K562 (cell line): ENCODE measurements at regions not wholly inside any gene's neighbourhood (a gene's known extent, or its start where the extent isn't known, plus 50 kb on each side); places are given as distances from the start of the nearest gene placed in this dataset.

Experiments
- CTCF ChIP-seq, 3 experiments: IDR thresholded peaks in 2 of 3; conservative IDR thresholded peaks in 1 of 3; 2 replicates each; pipeline ENCODE4 v1.5.1; 2011 to 2012; ENCODE audit warnings: low read length in 3 of 3, mild to moderate bottlenecking in 3 of 3, control low read depth in 2 of 3, improper control_type of control experiment in 1 of 3, inconsistent platforms in 1 of 3, low read depth in 1 of 3, mixed read lengths in 1 of 3, moderate library complexity in 1 of 3; ENCODE audit not compliant: insufficient read depth in 2 of 3
- FUS ChIP-seq: fragments of 200-400 bp; formaldehyde crosslinking; optimal IDR thresholded peaks from 2 replicates; pipeline ENCODE3; 2017; ENCODE audit warnings: low read depth, low read length
- NR1H2 ChIP-seq: sonication (generic); formaldehyde crosslinking; IDR thresholded peaks from 2 replicates; pipeline ENCODE4 v1.4.0; 2020; ENCODE audit warnings: mild to moderate bottlenecking, missing genetic modification reagents
- U2AF1 ChIP-seq: fragments of 200-400 bp; formaldehyde crosslinking; optimal IDR thresholded peaks from 2 replicates; pipeline ENCODE3; 2017; ENCODE audit warnings: mild to moderate bottlenecking, low read depth, low read length, moderate library complexity
- ZNF280B ChIP-seq: fragments of 250-450 bp; sonication (Bioruptor Pico); IDR thresholded peaks from 2 replicates; pipeline ENCODE4 v1.5.1; 2021; ENCODE audit warnings: mild to moderate bottlenecking
- TF ChIP-seq, protein P1 (sequence below): sonication (generic); formaldehyde crosslinking; IDR thresholded peaks from 2 replicates; pipeline ENCODE4 v1.8.1; 2023; ENCODE audit warnings: mild to moderate bottlenecking, missing genetic modification reagents

DNA sequence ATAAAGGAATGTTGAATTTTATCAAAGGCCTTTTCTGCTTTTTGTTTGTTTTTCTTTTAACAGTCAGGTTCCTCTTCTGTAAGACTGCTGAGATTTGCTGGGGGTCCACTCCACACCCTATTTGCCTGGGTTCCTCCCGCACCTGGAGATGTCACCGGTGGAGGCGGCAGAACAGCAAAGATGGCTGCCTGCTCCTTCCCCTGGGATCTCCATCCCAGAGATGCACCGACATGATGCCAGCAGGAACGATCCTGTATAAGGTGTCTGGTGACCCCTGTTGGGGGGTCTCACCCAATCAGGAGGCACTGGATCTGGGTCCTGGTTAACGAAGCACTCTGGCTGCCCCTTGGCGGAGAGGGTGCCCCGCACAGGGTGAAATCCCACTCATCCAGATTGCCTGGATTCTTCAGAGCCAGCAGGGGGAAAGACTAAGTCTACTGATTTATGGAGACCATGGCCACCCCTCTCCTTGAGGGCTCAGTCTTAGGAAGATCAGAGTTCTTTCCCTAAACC lies 244.0 kb upstream of the MDGA2 start:
- TF ChIP-seq FUS: no peak
- TF ChIP-seq ZNF280B (CRISPR knock-in tag): no peak
- no peak for TF ChIP-seq NR1H2 (CRISPR knock-in tag)
- no peak for TF ChIP-seq U2AF1
- TF ChIP-seq, protein P1, sequence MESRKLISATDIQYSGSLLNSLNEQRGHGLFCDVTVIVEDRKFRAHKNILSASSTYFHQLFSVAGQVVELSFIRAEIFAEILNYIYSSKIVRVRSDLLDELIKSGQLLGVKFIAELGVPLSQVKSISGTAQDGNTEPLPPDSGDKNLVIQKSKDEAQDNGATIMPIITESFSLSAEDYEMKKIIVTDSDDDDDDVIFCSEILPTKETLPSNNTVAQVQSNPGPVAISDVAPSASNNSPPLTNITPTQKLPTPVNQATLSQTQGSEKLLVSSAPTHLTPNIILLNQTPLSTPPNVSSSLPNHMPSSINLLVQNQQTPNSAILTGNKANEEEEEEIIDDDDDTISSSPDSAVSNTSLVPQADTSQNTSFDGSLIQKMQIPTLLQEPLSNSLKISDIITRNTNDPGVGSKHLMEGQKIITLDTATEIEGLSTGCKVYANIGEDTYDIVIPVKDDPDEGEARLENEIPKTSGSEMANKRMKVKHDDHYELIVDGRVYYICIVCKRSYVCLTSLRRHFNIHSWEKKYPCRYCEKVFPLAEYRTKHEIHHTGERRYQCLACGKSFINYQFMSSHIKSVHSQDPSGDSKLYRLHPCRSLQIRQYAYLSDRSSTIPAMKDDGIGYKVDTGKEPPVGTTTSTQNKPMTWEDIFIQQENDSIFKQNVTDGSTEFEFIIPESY (CRISPR knock-in tag): no peak
- no peak for TF ChIP-seq CTCF (IDR thresholded peaks at IDR 0.05 in 2 of 3, conservative IDR thresholded peaks at IDR 0.05 in 1 of 3; ENCODE audit: insufficient read depth in 2 of 3, low read depth in 1 of 3, low read length in 3 of 3)
